ENCODE measurements at regions not wholly inside any gene's neighbourhood (a gene's known extent, or its start where the extent isn't known, plus 50 kb on each side); places are given as distances from the start of the nearest gene placed in this dataset.

- no peaks in the 10 kb centered on the region for H3K27me3 ChIP-seq (ENCODE audit: control insufficient read depth in 2 of 2, insufficient read depth in 2 of 2, low read length in 2 of 2)
- FAIRE-seq = peak; percentile 87
- ChIA-PET POLR2A (no interaction called here), CTCF (interaction anchor here (0.7 to 2.8 kb wide), 4 partner anchors 10 to 472 kb away, joined by 3 to 10 read pairs (median 4); no protein-coding TSS in a partner anchor)
- H3K9me3 ChIP-seq (replicated peaks; ENCODE audit: control insufficient read depth, insufficient read depth, low read length) = no peaks in the 10 kb centered on the region
- TF ChIP-seq MYC (IDR thresholded peaks at IDR 0.05; ENCODE audit: low read depth, low read length) = no peak
- peak; percentile 22 for TF ChIP-seq POLR2AphosphoS5 (IDR thresholded peaks at IDR 0.05; ENCODE audit: insufficient read depth, low read depth, low read length)
- TF ChIP-seq FOS (IDR thresholded peaks at IDR 0.05; ENCODE audit: borderline replicate concordance, insufficient read depth, low read length) = peak; percentile 84
- no peak for TF ChIP-seq EZH2 (IDR thresholded peaks at IDR 0.05; ENCODE audit: borderline replicate concordance, low read depth, low read length, severe bottlenecking)
- peak; percentile 49 for TF ChIP-seq JUN (IDR thresholded peaks at IDR 0.05; ENCODE audit: borderline replicate concordance, insufficient read depth, insufficient read length, low read depth)
- no peak for TF ChIP-seq CTCF (IDR thresholded peaks at IDR 0.05; ENCODE audit: extremely low read depth in 1 of 2, insufficient read depth in 1 of 2, low read depth in 1 of 2, low read length in 2 of 2)
- no peak for TF ChIP-seq POLR2A (IDR thresholded peaks at IDR 0.05; ENCODE audit: low read depth, low read length)
- TF ChIP-seq MAX (IDR thresholded peaks at IDR 0.05; ENCODE audit: insufficient read depth, insufficient read length) = no peak
- peak; percentile 92 for TF ChIP-seq GATA2 (IDR thresholded peaks at IDR 0.05; ENCODE audit: insufficient read depth, insufficient read length, low read depth, low read length)
- intact Hi-C loops (cut with micrococcal nuclease) = loop anchor here (1.0 to 5.0 kb wide), 5 partner anchors 97 to 702 kb away; no protein-coding TSS in a partner anchor
- H3K9me1 ChIP-seq (replicated peaks; ENCODE audit: control insufficient read depth, extremely low read depth, insufficient read depth, low read length) = no peaks in the 10 kb centered on the region
- peaks cover 45% of the 10 kb centered on the region for H3K4me1 ChIP-seq (ENCODE audit: control insufficient read depth, extremely low read depth, insufficient read depth, low read length)
- no peaks in the 10 kb centered on the region for H3K79me2 ChIP-seq (ENCODE audit: control insufficient read depth, insufficient read depth, low read length)
- dilution Hi-C loops (cut with MboI; ENCODE audit: extremely low pct_ligation_motif_present, low sequenced_read_pairs) = no loop called here
- peak overlapping the region; percentile 32 for H3K9ac ChIP-seq (replicated peaks; ENCODE audit: extremely low read depth, insufficient read depth, low read length)
- peak overlapping the region; percentile 58 for H3K4me2 ChIP-seq (ENCODE audit: insufficient read depth, low read length)
- H4K20me1 ChIP-seq (replicated peaks; ENCODE audit: control insufficient read depth, extremely low read depth, insufficient read depth, low read length) = no peaks in the 10 kb centered on the region
- peak overlapping the region; percentile 23 for H2AFZ ChIP-seq (ENCODE audit: low read depth, low read length)
- DNase-seq (ENCODE audit: low read depth, low spot score) = peak; percentile 76
- no peaks in the 10 kb centered on the region for H3K36me3 ChIP-seq (ENCODE audit: control insufficient read depth in 2 of 2, extremely low read depth in 1 of 2, insufficient read depth in 2 of 2, low read length in 2 of 2)
- BruUV-seq (replicated peaks) = no TSS peak
- peak overlapping the region; percentile 72 for H3K27ac ChIP-seq (ENCODE audit: insufficient read depth, low read depth, low read length)
- no peak overlapping the region for H3K4me3 ChIP-seq (replicated peaks in 1 of 3; ENCODE audit: insufficient read depth in 1 of 3, low read depth in 1 of 3, low read length in 3 of 3)
These were observed 482.5 kb upstream of the TBL1XR1 start for GRCh38 chr3:177679568-177680471.
